ENCODE measurements at regions not wholly inside any gene's neighbourhood (a gene's known extent, or its start where the extent isn't known, plus 50 kb on each side); places are given as distances from the start of the nearest gene placed in this dataset.

DNA sequence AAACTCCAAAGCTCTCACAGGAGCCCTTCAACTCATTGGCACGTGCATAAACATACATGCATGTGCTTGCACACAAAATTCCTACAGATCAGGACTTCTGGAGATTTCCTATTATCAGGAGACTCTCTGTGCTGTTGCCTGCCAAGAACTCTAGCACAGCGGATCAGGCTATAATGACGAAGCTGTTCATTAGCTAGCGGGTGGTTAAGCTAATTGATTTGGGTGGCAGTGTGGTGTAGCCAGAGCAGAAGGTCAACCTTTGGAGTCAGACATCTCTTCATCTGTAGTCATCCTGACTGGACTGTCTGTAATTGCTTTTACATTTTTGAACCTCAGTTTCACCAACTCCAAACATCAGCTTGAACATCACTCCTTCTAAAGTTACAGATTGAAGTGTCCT is 69.0 kb downstream of the KIF2B start:
- TF ChIP-seq, protein P1, sequence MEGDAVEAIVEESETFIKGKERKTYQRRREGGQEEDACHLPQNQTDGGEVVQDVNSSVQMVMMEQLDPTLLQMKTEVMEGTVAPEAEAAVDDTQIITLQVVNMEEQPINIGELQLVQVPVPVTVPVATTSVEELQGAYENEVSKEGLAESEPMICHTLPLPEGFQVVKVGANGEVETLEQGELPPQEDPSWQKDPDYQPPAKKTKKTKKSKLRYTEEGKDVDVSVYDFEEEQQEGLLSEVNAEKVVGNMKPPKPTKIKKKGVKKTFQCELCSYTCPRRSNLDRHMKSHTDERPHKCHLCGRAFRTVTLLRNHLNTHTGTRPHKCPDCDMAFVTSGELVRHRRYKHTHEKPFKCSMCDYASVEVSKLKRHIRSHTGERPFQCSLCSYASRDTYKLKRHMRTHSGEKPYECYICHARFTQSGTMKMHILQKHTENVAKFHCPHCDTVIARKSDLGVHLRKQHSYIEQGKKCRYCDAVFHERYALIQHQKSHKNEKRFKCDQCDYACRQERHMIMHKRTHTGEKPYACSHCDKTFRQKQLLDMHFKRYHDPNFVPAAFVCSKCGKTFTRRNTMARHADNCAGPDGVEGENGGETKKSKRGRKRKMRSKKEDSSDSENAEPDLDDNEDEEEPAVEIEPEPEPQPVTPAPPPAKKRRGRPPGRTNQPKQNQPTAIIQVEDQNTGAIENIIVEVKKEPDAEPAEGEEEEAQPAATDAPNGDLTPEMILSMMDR (IDR thresholded peaks at IDR 0.05; ENCODE audit: low read depth, low read length, missing input control): no peak
- TF ChIP-seq, protein P2, sequence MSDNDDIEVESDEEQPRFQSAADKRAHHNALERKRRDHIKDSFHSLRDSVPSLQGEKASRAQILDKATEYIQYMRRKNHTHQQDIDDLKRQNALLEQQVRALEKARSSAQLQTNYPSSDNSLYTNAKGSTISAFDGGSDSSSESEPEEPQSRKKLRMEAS (IDR thresholded peaks at IDR 0.05): no peak
- no peak for TF ChIP-seq JUND (IDR thresholded peaks at IDR 0.05)
- TF ChIP-seq RAD21 (IDR thresholded peaks at IDR 0.05): no peak
- TF ChIP-seq TAF1 (conservative IDR thresholded peaks at IDR 0.05): no peak

All from liver (tissue), 3 donors.